ENCODE measurements at regions not wholly inside any gene's neighbourhood (a gene's known extent, or its start where the extent isn't known, plus 50 kb on each side); places are given as distances from the start of the nearest gene placed in this dataset.
"Not testable (repeated sequence)": the region's sequence is repeated elsewhere in the genome, so short reads cannot be mapped to it uniquely, and the experiment has no call there.

- DNase-seq (ENCODE audit: low read depth in 4 of 6, low spot score in 6 of 6), result no peak
- no peak overlapping the region for H3K4me3 ChIP-seq (ENCODE audit: low read depth, low read length)
- no peaks in the 10 kb centered on the region for H3K36me3 ChIP-seq (ENCODE audit: control insufficient read depth, insufficient read depth, low read length)
- peaks cover 2% of the 10 kb centered on the region for H3K9me3 ChIP-seq (ENCODE audit: control insufficient read depth, insufficient read depth, low read length)
- no peak overlapping the region for H3K27ac ChIP-seq (ENCODE audit: low read depth, low read length)
- WGBS (ENCODE audit: insufficient coverage), result no CpG with 5 or more reads among the region's 2 CpGs
- no peaks in the 10 kb centered on the region for H3K4me1 ChIP-seq (ENCODE audit: control insufficient read depth, insufficient read depth, low read length)
- no peaks in the 10 kb centered on the region for H3K27me3 ChIP-seq (ENCODE audit: control insufficient read depth, insufficient read depth, low read length)
Measured at GRCh38 chr9:84513979-84514378, 155.6 kb upstream of the NTRK2 start.

GRCh38 chr9:84514421-84514820, 155.1 kb upstream of the NTRK2 start:
- H3K9me3 ChIP-seq (ENCODE audit: control insufficient read depth, insufficient read depth, low read length), result peaks cover 2% of the 10 kb centered on the region
- WGBS (ENCODE audit: insufficient coverage), result 79% methylated on average over 3 of the region's 5 CpGs

GRCh38 chr9:84517026-84517425, 152.5 kb upstream of the NTRK2 start:
- Histone ChIP-seq H3K4me1 (ENCODE audit: control insufficient read depth, insufficient read depth, low read length) (no peaks in the 10 kb centered on the region), H3K27ac (ENCODE audit: low read depth, low read length) (no peak overlapping the region), H3K9me3 (ENCODE audit: control insufficient read depth, insufficient read depth, low read length) (peaks cover 2% of the 10 kb centered on the region), H3K27me3 (ENCODE audit: control insufficient read depth, insufficient read depth, low read length) (no peaks in the 10 kb centered on the region), H3K4me3 (ENCODE audit: low read depth, low read length) (no peak overlapping the region), H3K36me3 (ENCODE audit: control insufficient read depth, insufficient read depth, low read length) (no peaks in the 10 kb centered on the region)
- 88% methylated on average over 2 of the region's 5 CpGs for WGBS (ENCODE audit: insufficient coverage)
- DNase-seq (ENCODE audit: low read depth in 4 of 6, low spot score in 6 of 6), result no peak

More at GRCh38 chr9:84514421-84514820, 155.1 kb upstream of the NTRK2 start:
- no peak for DNase-seq (ENCODE audit: low read depth in 4 of 6, low spot score in 6 of 6)
- Histone ChIP-seq H3K4me1 (ENCODE audit: control insufficient read depth, insufficient read depth, low read length) (no peaks in the 10 kb centered on the region), H3K4me3 (ENCODE audit: low read depth, low read length) (no peak overlapping the region), H3K27ac (ENCODE audit: low read depth, low read length) (no peak overlapping the region), H3K27me3 (ENCODE audit: control insufficient read depth, insufficient read depth, low read length) (no peaks in the 10 kb centered on the region), H3K36me3 (ENCODE audit: control insufficient read depth, insufficient read depth, low read length) (no peaks in the 10 kb centered on the region)

- H3K27ac ChIP-seq (ENCODE audit: low read depth, low read length), result no peak overlapping the region
- 94% methylated on average over 3 of the region's 5 CpGs for whole genome bisulfite sequencing (ENCODE audit: insufficient coverage)
- no peak for DNase-seq (ENCODE audit: low read depth in 4 of 6, low spot score in 6 of 6)
- no peaks in the 10 kb centered on the region for H3K36me3 ChIP-seq (ENCODE audit: control insufficient read depth, insufficient read depth, low read length)
- no peaks in the 10 kb centered on the region for H3K27me3 ChIP-seq (ENCODE audit: control insufficient read depth, insufficient read depth, low read length)
- peaks cover 2% of the 10 kb centered on the region for H3K9me3 ChIP-seq (ENCODE audit: control insufficient read depth, insufficient read depth, low read length)
- H3K4me1 ChIP-seq (ENCODE audit: control insufficient read depth, insufficient read depth, low read length), result no peaks in the 10 kb centered on the region
- no peak overlapping the region for H3K4me3 ChIP-seq (ENCODE audit: low read depth, low read length)
Measured at GRCh38 chr9:84519413-84519812, 150.1 kb upstream of the NTRK2 start.

- Histone ChIP-seq H3K9me3 (ENCODE audit: control insufficient read depth, insufficient read depth, low read length) (peaks cover 2% of the 10 kb centered on the region), H3K27me3 (ENCODE audit: control insufficient read depth, insufficient read depth, low read length) (no peaks in the 10 kb centered on the region), H3K4me3 (ENCODE audit: low read depth, low read length) (no peak overlapping the region), H3K36me3 (ENCODE audit: control insufficient read depth, insufficient read depth, low read length) (no peaks in the 10 kb centered on the region), H3K27ac (ENCODE audit: low read depth, low read length) (no peak overlapping the region), H3K4me1 (ENCODE audit: control insufficient read depth, insufficient read depth, low read length) (no peaks in the 10 kb centered on the region)
- no peak for DNase-seq (ENCODE audit: low read depth in 4 of 6, low spot score in 6 of 6)
- WGBS (ENCODE audit: insufficient coverage), result 100% methylated on average over 1 of the region's 3 CpGs
Measured at GRCh38 chr9:84521208-84521607, 148.3 kb upstream of the NTRK2 start.

- not testable (repeated sequence) for H3K36me3 ChIP-seq (ENCODE audit: control insufficient read depth, insufficient read depth, low read length); H3K27ac ChIP-seq (ENCODE audit: low read depth, low read length); H3K4me3 ChIP-seq (ENCODE audit: low read depth, low read length); H3K9me3 ChIP-seq (ENCODE audit: control insufficient read depth, insufficient read depth, low read length); H3K27me3 ChIP-seq (ENCODE audit: control insufficient read depth, insufficient read depth, low read length); DNase-seq (ENCODE audit: low read depth in 4 of 6, low spot score in 6 of 6); H3K4me1 ChIP-seq (ENCODE audit: control insufficient read depth, insufficient read depth, low read length)
- 93% methylated on average over 7 of the region's 26 CpGs for WGBS (ENCODE audit: insufficient coverage)
Measured at GRCh38 chr9:84526211-84526610, 143.3 kb upstream of the NTRK2 start.

GRCh38 chr9:84527060-84527720, 142.3 kb upstream of the NTRK2 start:
- H3K4me3 ChIP-seq (ENCODE audit: low read depth, low read length); H3K4me1 ChIP-seq (ENCODE audit: control insufficient read depth, insufficient read depth, low read length); H3K36me3 ChIP-seq (ENCODE audit: control insufficient read depth, insufficient read depth, low read length); H3K27me3 ChIP-seq (ENCODE audit: control insufficient read depth, insufficient read depth, low read length); H3K27ac ChIP-seq (ENCODE audit: low read depth, low read length); H3K9me3 ChIP-seq (ENCODE audit: control insufficient read depth, insufficient read depth, low read length); DNase-seq (ENCODE audit: low read depth in 4 of 6, low spot score in 6 of 6): not testable (repeated sequence)
- 97% methylated on average over 36 of the region's 49 CpGs for WGBS (ENCODE audit: insufficient coverage)

- H3K36me3 ChIP-seq (ENCODE audit: control insufficient read depth, insufficient read depth, low read length); H3K9me3 ChIP-seq (ENCODE audit: control insufficient read depth, insufficient read depth, low read length); H3K4me1 ChIP-seq (ENCODE audit: control insufficient read depth, insufficient read depth, low read length); DNase-seq (ENCODE audit: low read depth in 4 of 6, low spot score in 6 of 6); H3K27ac ChIP-seq (ENCODE audit: low read depth, low read length); H3K27me3 ChIP-seq (ENCODE audit: control insufficient read depth, insufficient read depth, low read length); H3K4me3 ChIP-seq (ENCODE audit: low read depth, low read length): not testable (repeated sequence)
- 60% methylated on average over 9 of the region's 10 CpGs for WGBS (ENCODE audit: insufficient coverage)
Measured at GRCh38 chr9:84535973-84536372, 133.6 kb upstream of the NTRK2 start.

GRCh38 chr9:84538879-84539278, 130.7 kb upstream of the NTRK2 start:
- H3K4me1 ChIP-seq (ENCODE audit: control insufficient read depth, insufficient read depth, low read length), result no peaks in the 10 kb centered on the region
- 88% methylated on average over 1 of the region's 1 CpG for WGBS (ENCODE audit: insufficient coverage)
- H3K27me3 ChIP-seq (ENCODE audit: control insufficient read depth, insufficient read depth, low read length), result no peaks in the 10 kb centered on the region
- H3K4me3 ChIP-seq (ENCODE audit: low read depth, low read length), result no peak overlapping the region
- peaks cover 4% of the 10 kb centered on the region for H3K9me3 ChIP-seq (ENCODE audit: control insufficient read depth, insufficient read depth, low read length)
- no peaks in the 10 kb centered on the region for H3K36me3 ChIP-seq (ENCODE audit: control insufficient read depth, insufficient read depth, low read length)
- H3K27ac ChIP-seq (ENCODE audit: low read depth, low read length), result no peak overlapping the region
- DNase-seq (ENCODE audit: low read depth in 4 of 6, low spot score in 6 of 6), result no peak

- 100% methylated on average over 1 of the region's 3 CpGs for WGBS (ENCODE audit: insufficient coverage)
Measured at GRCh38 chr9:84542554-84542953, 127.0 kb upstream of the NTRK2 start.

More at GRCh38 chr9:84542554-84542953, 127.0 kb upstream of the NTRK2 start:
- peak in 1 of 6 donors; percentile 61 for DNase-seq (ENCODE audit: low read depth in 4 of 6, low spot score in 6 of 6)
- Histone ChIP-seq H3K4me1 (ENCODE audit: control insufficient read depth, insufficient read depth, low read length) (no peaks in the 10 kb centered on the region), H3K27ac (ENCODE audit: low read depth, low read length) (no peak overlapping the region), H3K4me3 (ENCODE audit: low read depth, low read length) (no peak overlapping the region), H3K27me3 (ENCODE audit: control insufficient read depth, insufficient read depth, low read length) (no peaks in the 10 kb centered on the region), H3K36me3 (ENCODE audit: control insufficient read depth, insufficient read depth, low read length) (no peaks in the 10 kb centered on the region), H3K9me3 (ENCODE audit: control insufficient read depth, insufficient read depth, low read length) (no peaks in the 10 kb centered on the region)
